Prostate gland (tissue), 2 donors: ENCODE measurements at regions not wholly inside any gene's neighbourhood (a gene's known extent, or its start where the extent isn't known, plus 50 kb on each side); places are given as distances from the start of the nearest gene placed in this dataset.

Source experiments
- DNase-seq: peaks from one replicate; pipeline ENCODE4 v3.0.0-alpha.2; 2019; ENCODE audit warnings: low spot score
- H3K27ac ChIP-seq, 2 donors: fragments of 200-600 bp; sonication (generic); 2 replicates each; pipeline ENCODE4 v1.5.1; 2017 to 2019
- H3K27me3 ChIP-seq: fragments of 200-600 bp; sonication (generic); replicated peaks from 2 replicates; pipeline ENCODE4 v1.5.1; 2019; ENCODE audit not compliant: insufficient read depth
- H3K36me3 ChIP-seq, 2 donors: fragments of 200-600 bp; sonication (generic); 1 replicate in 1 of 2; 2 replicates in 1 of 2; pipeline versions ENCODE4 v1.5.1 to v1.8.1; 2017 to 2019
- H3K4me1 ChIP-seq: fragments of 200-600 bp; sonication (generic); replicated peaks from 2 replicates; pipeline ENCODE4 v1.5.1; 2019
- H3K4me3 ChIP-seq, 2 donors: fragments of 200-600 bp; sonication (generic); 2 replicates each; pipeline ENCODE4 v1.5.1; 2017 to 2019
- H3K9me3 ChIP-seq: fragments of 200-600 bp; sonication (generic); 2 replicates; pipeline ENCODE4 v1.5.1; 2017
- POLR2A ChIP-seq: fragments of 450-650 bp; IDR thresholded peaks from one replicate; pipeline ENCODE4 v1.6.1; 2016; ENCODE audit warnings: antibody characterized with exemption, mild to moderate bottlenecking
- POLR2AphosphoS5 ChIP-seq: sonication (generic); formaldehyde crosslinking; IDR thresholded peaks from one replicate; pipeline ENCODE4 v1.6.1; 2017; ENCODE audit warnings: antibody characterized with exemption
- WGBS: methylation state at CpG from one replicate; pipeline ENCODE4 v1.1.5; 2018; 5-methylcytosine and 5-hydroxymethylcytosine counted together
- intact Hi-C: fragments of 100-400 bp; cut with DNase I; formaldehyde crosslinking; loops from one replicate; pipeline ENCODE4 v1.14.2; 2022
- TF ChIP-seq, protein P1 (sequence below), 4 experiments: fragments of 200-600 bp in 2 of 4; fragments of 450-650 bp in 2 of 4; sonication (generic) in 2 of 4; IDR thresholded peaks; 1 replicate in 3 of 4; 2 replicates in 1 of 4; pipeline ENCODE4 v1.5.1; 2016 to 2019; ENCODE audit warnings: antibody characterized with exemption in 4 of 4, mild to moderate bottlenecking in 2 of 4, moderate library complexity in 2 of 4

DNA sequence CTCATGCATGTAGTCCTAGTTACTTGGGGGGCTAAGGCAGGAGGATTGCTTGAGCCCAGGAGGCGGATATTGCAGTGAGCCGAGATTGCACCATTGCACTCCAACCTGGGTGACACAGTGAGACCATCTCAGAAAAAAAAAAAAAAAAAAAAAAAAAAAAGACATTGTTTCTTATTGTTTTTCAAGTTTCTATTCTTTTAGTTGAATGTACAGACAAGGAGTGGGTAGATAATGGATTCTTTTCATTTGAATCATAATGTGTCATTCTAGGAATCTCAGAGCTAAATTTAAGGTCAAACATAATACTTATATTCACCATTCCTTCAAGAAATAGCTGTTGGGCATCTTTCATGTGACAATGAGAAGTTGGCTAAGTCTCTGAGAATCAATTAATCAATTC lies 157.0 kb upstream of the C21orf91 start:
- no peaks in the 10 kb centered on the region for H3K36me3 ChIP-seq
- WGBS: 100% methylated on average over 2 of the region's 2 CpGs
- no peak for DNase-seq
- no peaks in the 10 kb centered on the region for H3K9me3 ChIP-seq
- H3K27me3 ChIP-seq: no peaks in the 10 kb centered on the region
- intact Hi-C loops: no loop called here
- H3K4me3 ChIP-seq: no peak overlapping the region
- TF ChIP-seq, protein P1, sequence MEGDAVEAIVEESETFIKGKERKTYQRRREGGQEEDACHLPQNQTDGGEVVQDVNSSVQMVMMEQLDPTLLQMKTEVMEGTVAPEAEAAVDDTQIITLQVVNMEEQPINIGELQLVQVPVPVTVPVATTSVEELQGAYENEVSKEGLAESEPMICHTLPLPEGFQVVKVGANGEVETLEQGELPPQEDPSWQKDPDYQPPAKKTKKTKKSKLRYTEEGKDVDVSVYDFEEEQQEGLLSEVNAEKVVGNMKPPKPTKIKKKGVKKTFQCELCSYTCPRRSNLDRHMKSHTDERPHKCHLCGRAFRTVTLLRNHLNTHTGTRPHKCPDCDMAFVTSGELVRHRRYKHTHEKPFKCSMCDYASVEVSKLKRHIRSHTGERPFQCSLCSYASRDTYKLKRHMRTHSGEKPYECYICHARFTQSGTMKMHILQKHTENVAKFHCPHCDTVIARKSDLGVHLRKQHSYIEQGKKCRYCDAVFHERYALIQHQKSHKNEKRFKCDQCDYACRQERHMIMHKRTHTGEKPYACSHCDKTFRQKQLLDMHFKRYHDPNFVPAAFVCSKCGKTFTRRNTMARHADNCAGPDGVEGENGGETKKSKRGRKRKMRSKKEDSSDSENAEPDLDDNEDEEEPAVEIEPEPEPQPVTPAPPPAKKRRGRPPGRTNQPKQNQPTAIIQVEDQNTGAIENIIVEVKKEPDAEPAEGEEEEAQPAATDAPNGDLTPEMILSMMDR (IDR thresholded peaks at IDR 0.05): no peak
- no peak for TF ChIP-seq POLR2A
- no peak for TF ChIP-seq POLR2AphosphoS5
- H3K27ac ChIP-seq: no peak overlapping the region
- no peaks in the 10 kb centered on the region for H3K4me1 ChIP-seq

DNA sequence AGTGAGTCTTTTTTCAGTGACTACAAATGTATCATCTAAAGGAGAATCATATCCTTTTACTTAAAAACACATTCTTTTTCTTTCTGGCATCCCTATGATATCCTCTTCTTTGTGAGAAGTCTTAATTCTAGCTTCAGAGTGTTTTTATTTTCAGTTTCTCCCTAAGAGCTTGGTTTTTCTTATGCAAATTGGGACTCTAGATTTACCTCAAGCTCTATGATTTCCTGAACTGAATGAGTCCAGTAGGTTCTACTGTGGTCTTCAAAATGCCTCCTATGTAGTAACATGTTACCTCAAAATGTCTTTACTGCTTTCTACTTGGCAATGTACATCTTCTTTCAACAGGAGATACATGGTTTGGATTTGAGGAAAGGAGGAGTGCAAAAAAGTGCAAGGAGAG lies 148.2 kb upstream of the C21orf91 start:
- DNase-seq: no peak
- no peaks in the 10 kb centered on the region for H3K27me3 ChIP-seq
- intact Hi-C loops: no loop called here
- H3K36me3 ChIP-seq: no peaks in the 10 kb centered on the region
- no peaks in the 10 kb centered on the region for H3K9me3 ChIP-seq
- no peaks in the 10 kb centered on the region for H3K4me1 ChIP-seq
- TF ChIP-seq, protein P1 (IDR thresholded peaks at IDR 0.05): no peak
- no peak for TF ChIP-seq POLR2A
- no peak overlapping the region for H3K27ac ChIP-seq
- no peak overlapping the region for H3K4me3 ChIP-seq

DNA sequence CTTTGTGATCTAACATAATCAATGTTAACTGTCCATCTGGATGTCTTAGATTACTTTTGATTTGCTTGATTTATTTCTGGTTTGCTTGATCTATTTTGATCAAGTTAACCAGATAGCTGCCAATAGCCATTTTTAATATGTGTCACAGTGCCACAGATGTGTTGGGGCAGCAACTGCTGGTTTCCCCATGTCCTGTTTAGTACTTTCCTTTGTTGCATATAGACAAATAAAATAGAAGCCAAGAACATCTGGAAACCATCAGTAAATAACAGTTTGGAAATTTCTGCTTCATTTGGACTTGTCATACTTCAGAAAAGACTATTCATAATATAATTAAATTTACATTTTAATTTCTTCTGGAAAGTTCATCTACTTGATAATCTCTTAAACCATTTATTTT lies 145.6 kb upstream of the C21orf91 start:
- DNase-seq: no peak
- no peaks in the 10 kb centered on the region for H3K9me3 ChIP-seq
- no peaks in the 10 kb centered on the region for H3K27me3 ChIP-seq
- TF ChIP-seq POLR2AphosphoS5 (no peak), POLR2A (no peak)
- TF ChIP-seq, protein P1 (IDR thresholded peaks at IDR 0.05): no peak
- no peak overlapping the region for H3K4me3 ChIP-seq
- H3K27ac ChIP-seq: no peak overlapping the region
- intact Hi-C loops: no loop called here
- no peaks in the 10 kb centered on the region for H3K36me3 ChIP-seq
- H3K4me1 ChIP-seq: no peaks in the 10 kb centered on the region

- no peaks in the 10 kb centered on the region for H3K36me3 ChIP-seq
- no peak overlapping the region for H3K4me3 ChIP-seq
- intact Hi-C loops: no loop called here
- no peaks in the 10 kb centered on the region for H3K27me3 ChIP-seq
- no peak overlapping the region for H3K27ac ChIP-seq
- WGBS: 48% methylated on average over 5 of the region's 5 CpGs
- no peaks in the 10 kb centered on the region for H3K9me3 ChIP-seq
- no peaks in the 10 kb centered on the region for H3K4me1 ChIP-seq
- no peak for TF ChIP-seq POLR2AphosphoS5
- no peak for DNase-seq
These were observed 145.0 kb upstream of the C21orf91 start for GRCh38 chr21:17964199-17964598.

GRCh38 chr21:17950591-17950990 lies 131.4 kb upstream of the C21orf91 start:
- TF ChIP-seq, protein P1 (IDR thresholded peaks at IDR 0.05): no peak
- TF ChIP-seq POLR2AphosphoS5: no peak
- TF ChIP-seq POLR2A: no peak

More at GRCh38 chr21:17950591-17950990, 131.4 kb upstream of the C21orf91 start:
- DNase-seq: no peak
- H3K27ac ChIP-seq: no peak overlapping the region
- 88% methylated on average over 2 of the region's 2 CpGs for WGBS
- H3K4me1 ChIP-seq: no peaks in the 10 kb centered on the region
- no peak overlapping the region for H3K4me3 ChIP-seq
- no peaks in the 10 kb centered on the region for H3K9me3 ChIP-seq
- H3K27me3 ChIP-seq: no peaks in the 10 kb centered on the region
- intact Hi-C loops: no loop called here
- no peaks in the 10 kb centered on the region for H3K36me3 ChIP-seq
